Psoas muscle (tissue), 7 donors: ENCODE measurements at regions not wholly inside any gene's neighbourhood (a gene's known extent, or its start where the extent isn't known, plus 50 kb on each side); places are given as distances from the start of the nearest gene placed in this dataset.

Experiments used
- ATAC-seq, 4 donors: fragments of 200-7000 bp; cut with Tn5 transposase; one replicate each; pipeline ENCODE4 v1.9.1; 2020; ENCODE audit warnings: moderate library complexity in 3 of 4, mild to moderate bottlenecking in 2 of 4
- DNase-seq, 2 donors: peaks; one replicate each; pipeline ENCODE4 v3.0.0-alpha.2; 2020
- H3K27ac ChIP-seq: fragments of 200-600 bp; one replicate; pipeline ENCODE4 v1.8.0; 2022
- H3K27me3 ChIP-seq, 3 donors: fragments of 200-600 bp in 1 of 3; one replicate each; pipeline versions ENCODE4 v1.6.1 to v1.8.0; 2013 to 2022; ENCODE audit warnings: low read length in 2 of 3, mild to moderate bottlenecking in 2 of 3, moderate library complexity in 1 of 3; ENCODE audit not compliant: insufficient read depth in 3 of 3
- H3K36me3 ChIP-seq, 2 donors: fragments of 200-600 bp in 1 of 2; one replicate each; pipeline versions ENCODE4 v1.6.1 to v1.8.0; 2013 to 2022; ENCODE audit warnings: low read depth in 1 of 2, mild to moderate bottlenecking in 1 of 2, moderate library complexity in 1 of 2; ENCODE audit not compliant: insufficient read depth in 1 of 2
- H3K4me1 ChIP-seq: fragments of 200-600 bp; one replicate; pipeline ENCODE4 v1.8.0; 2022
- H3K4me3 ChIP-seq: fragments of 200-600 bp; one replicate; pipeline ENCODE4 v1.8.0; 2022; ENCODE audit warnings: mild to moderate bottlenecking
- H3K9me3 ChIP-seq: fragments of 200-600 bp; one replicate; pipeline ENCODE4 v1.8.0; 2022
- CTCF ChIP-seq: fragments of 200-600 bp; IDR thresholded peaks from one replicate; pipeline ENCODE4 v1.8.0; 2022; ENCODE audit warnings: antibody characterized with exemption
- WGBS, 3 donors: extraction: QIAGEN DNeasy Blood & Tissue Kit; methylation state at CpG; one replicate each; pipeline versions ENCODE4 v1.1.6 to v1.1.7; 2013; 5-methylcytosine and 5-hydroxymethylcytosine counted together
- intact Hi-C, 2 donors: fragments of 100-400 bp; cut with DNase I; formaldehyde crosslinking; loops; one replicate each; pipeline versions ENCODE4 v1.11.0 to v1.14.2; 2022
- donor health status: healthy with polysubstance abuse.
- donor health status: DM: no; HTN: no; CAD: no; lungs with moderate emphysema.
- donor health status: Bipolar disorder and iron deficiency.
- donor health status: healthy.
- donor health status: DM: yes; HTN: yes; CAD: no.
- donor health status: DM: no; HTN: no; CAD: no.
- donor health status: DM: yes; HTN: yes; CAD: no.

- intact Hi-C loops, result no loop called here
- 97 to 99% (median 98%) methylated on average over 2 of the region's 2 CpGs for WGBS, 3 donors
- no peak for TF ChIP-seq CTCF
- peaks cover 7% of the 10 kb centered on the region for H3K9me3 ChIP-seq
- no peak for DNase-seq
- no peaks in the 10 kb centered on the region for H3K27me3 ChIP-seq
- no peaks in the 10 kb centered on the region for H3K36me3 ChIP-seq
- no peak overlapping the region for H3K27ac ChIP-seq
- ATAC-seq, result no peak
- H3K4me3 ChIP-seq, result no peak overlapping the region
- no peaks in the 10 kb centered on the region for H3K4me1 ChIP-seq
Observed at GRCh38 chr17:53234138-53234537, 588.6 kb upstream of the KIF2B start.

- Histone ChIP-seq H3K27me3 (no peaks in the 10 kb centered on the region), H3K36me3 (no peaks in the 10 kb centered on the region), H3K4me1 (no peaks in the 10 kb centered on the region), H3K9me3 (no peaks in the 10 kb centered on the region), H3K4me3 (no peak overlapping the region), H3K27ac (no peak overlapping the region)
- TF ChIP-seq CTCF, result no peak
- DNase-seq (no peak), ATAC-seq (no peak)
- intact Hi-C loops, result no loop called here
- 81 to 91% (median 86%) methylated on average over 2 of the region's 2 CpGs for WGBS, 3 donors
Observed at GRCh38 chr17:53227514-53227913, 595.2 kb upstream of the KIF2B start.

- no peak overlapping the region for H3K27ac ChIP-seq
- no peaks in the 10 kb centered on the region for H3K9me3 ChIP-seq
- intact Hi-C loops, result no loop called here
- H3K4me1 ChIP-seq, result no peaks in the 10 kb centered on the region
- H3K4me3 ChIP-seq, result no peak overlapping the region
- no peak for TF ChIP-seq CTCF
- H3K27me3 ChIP-seq, result no peaks in the 10 kb centered on the region
- DNase-seq (no peak), ATAC-seq (no peak)
- 5 to 11% (median 10%) methylated on average over 2 of the region's 2 CpGs for WGBS, 3 donors
- no peaks in the 10 kb centered on the region for H3K36me3 ChIP-seq
Observed at GRCh38 chr17:53227111-53227510, 595.6 kb upstream of the KIF2B start.

- no peaks in the 10 kb centered on the region for H3K27me3 ChIP-seq
- no peak overlapping the region for H3K4me3 ChIP-seq
- ATAC-seq (no peak), DNase-seq (no peak)
- H3K4me1 ChIP-seq, result no peaks in the 10 kb centered on the region
- no peak overlapping the region for H3K27ac ChIP-seq
- peaks cover 10% of the 10 kb centered on the region for H3K9me3 ChIP-seq
- intact Hi-C loops, result no loop called here
- H3K36me3 ChIP-seq, result no peaks in the 10 kb centered on the region
- no peak for TF ChIP-seq CTCF
Observed at GRCh38 chr17:53219821-53220220, 602.9 kb upstream of the KIF2B start.

GRCh38 chr17:53218723-53219122 lies 604.0 kb upstream of the KIF2B start:
- no peak for ATAC-seq
- no peak for DNase-seq
- WGBS, 3 donors, result 69 to 80% (median 73%) methylated on average over 2 of the region's 2 CpGs
- no peak for TF ChIP-seq CTCF
- no peaks in the 10 kb centered on the region for H3K36me3 ChIP-seq
- no peaks in the 10 kb centered on the region for H3K27me3 ChIP-seq
- H3K4me1 ChIP-seq, result no peaks in the 10 kb centered on the region
- intact Hi-C loops, result no loop called here
- H3K9me3 ChIP-seq, result peaks cover 12% of the 10 kb centered on the region
- no peak overlapping the region for H3K4me3 ChIP-seq
- H3K27ac ChIP-seq, result no peak overlapping the region
